ENCODE measurements at regions not wholly inside any gene's neighbourhood (a gene's known extent, or its start where the extent isn't known, plus 50 kb on each side); places are given as distances from the start of the nearest gene placed in this dataset.
A peak's percentile ranks its signal among the peaks of the same experiment; 100 is the strongest.
"Not testable (repeated sequence)": the region's sequence is repeated elsewhere in the genome, so short reads cannot be mapped to it uniquely, and the experiment has no call there.

DNA sequence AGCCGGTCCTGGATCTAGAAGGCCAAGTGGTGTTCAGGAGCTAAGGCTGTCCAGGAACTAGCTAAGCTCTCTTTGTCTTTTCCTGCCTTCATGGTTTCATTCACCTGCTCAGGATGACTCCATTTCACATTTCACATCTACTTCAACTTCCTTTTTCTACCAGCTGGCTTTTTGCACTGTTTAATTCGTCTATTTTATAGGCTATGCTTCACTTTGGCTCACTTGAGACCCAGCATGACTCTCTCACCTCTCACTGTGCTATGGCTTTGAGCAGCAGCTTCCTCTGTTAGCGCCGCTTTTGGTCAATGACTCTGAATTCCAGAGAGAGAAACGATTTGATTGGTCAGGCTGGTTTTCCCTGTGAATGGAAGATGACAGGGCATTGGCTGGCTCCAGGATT is 213.5 kb upstream of the CLNK start:
- no peak for DNase-seq (ENCODE audit: low spot score)

- no peak for DNase-seq (ENCODE audit: low spot score)
These were observed 212.5 kb upstream of the CLNK start for GRCh38 chr4:10897076-10897475.

GRCh38 chr4:10893395-10893794 is 208.8 kb upstream of the CLNK start:
- no peak for DNase-seq (ENCODE audit: low spot score)

DNA sequence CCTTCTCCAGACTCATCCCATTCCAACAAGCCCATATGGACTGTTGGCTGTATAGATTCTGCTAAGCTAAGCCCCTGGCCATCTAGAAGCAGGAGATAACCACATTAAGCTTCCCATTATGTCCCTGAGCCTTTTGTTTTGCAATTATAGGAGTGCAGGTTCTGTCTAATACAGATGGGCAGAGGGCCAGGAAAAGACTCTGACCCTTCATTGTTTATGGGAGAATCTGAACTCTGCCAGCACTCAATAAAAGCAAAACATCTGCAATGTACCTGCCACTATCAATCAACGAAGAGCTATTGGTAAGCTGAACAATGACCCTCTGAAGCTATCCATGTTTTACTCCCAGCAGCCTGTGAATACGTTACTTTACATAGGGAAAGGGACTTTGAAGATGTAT is 207.3 kb upstream of the CLNK start:
- DNase-seq (ENCODE audit: low spot score) = no peak

DNA sequence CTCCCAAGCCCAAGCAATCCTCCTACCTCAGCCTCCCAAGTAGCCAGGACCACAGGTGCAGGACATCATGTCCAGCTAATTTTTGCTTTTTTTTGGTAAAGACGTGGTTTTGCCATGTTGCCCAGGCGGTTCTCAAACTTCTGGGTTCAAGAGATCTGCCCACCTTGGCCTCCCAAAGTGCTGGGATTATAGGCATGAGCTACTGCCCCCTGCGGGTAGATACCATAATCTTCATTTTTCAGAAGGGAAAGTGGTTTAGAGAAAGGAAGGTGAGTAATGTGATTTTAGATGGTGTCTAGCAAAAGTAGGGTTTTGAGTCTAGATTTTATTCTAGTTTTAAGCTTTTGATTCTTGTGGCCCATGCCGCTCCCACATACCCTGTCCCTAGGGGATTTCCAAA is 205.3 kb upstream of the CLNK start:
- DNase-seq (ENCODE audit: low spot score) = no peak

GRCh38 chr4:10879411-10880110 is 195.0 kb upstream of the CLNK start:
- peak; percentile 27 for DNase-seq (ENCODE audit: low spot score)

GRCh38 chr4:10878861-10879260 is 194.3 kb upstream of the CLNK start:
- DNase-seq (ENCODE audit: low spot score) = no peak

DNA sequence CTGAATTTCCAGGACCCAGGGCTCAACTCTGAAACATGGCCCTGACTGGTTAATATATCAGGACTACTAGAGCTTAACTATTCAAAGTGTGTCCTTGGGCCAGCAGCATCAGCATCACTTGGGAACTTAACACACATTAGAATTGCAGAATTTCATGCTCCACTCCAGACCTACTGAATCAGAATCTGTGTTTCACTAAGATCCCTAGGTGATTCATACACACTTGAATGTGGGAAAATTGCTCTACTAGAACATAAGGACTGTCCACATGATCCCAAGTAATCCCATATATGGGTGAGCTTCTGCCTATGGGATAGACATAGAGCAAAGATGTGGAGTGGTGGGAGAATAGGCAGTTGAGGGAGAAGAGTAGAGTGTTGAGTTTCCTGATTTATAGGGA is 192.5 kb upstream of the CLNK start:
- DNase-seq (ENCODE audit: low spot score) = peak; percentile 2

DNA sequence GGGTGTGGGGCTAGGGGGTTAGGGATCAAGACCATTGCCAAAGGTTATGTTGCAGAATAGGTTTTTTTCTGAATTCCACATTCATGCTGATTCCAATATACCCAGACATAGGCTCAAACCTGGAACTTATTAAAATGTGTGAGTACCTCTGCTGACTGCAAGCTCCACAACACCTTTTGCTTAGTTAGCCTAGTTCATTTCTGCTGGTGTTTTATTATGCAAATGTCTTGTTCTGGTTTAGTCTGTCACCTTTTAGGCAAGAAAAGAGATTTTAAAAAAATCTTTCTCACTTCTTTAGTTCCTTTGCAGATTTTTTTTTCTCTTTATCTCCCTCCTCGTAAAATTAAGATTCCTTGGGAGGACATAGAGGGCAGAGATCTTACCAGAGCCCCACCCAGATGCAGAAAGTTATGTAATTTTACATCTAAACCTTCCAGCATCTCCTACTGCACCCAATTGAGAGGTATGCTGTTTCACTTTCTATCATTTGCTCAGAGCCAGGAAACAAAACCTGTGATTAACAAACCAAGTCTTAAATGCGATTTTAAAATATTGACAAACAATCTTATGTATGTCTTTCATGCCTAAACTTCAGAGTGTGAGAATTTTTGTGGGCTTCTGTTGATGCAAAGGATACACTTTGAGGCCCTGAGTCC is 190.7 kb upstream of the CLNK start:
- no peak for DNase-seq (ENCODE audit: low spot score)

DNA sequence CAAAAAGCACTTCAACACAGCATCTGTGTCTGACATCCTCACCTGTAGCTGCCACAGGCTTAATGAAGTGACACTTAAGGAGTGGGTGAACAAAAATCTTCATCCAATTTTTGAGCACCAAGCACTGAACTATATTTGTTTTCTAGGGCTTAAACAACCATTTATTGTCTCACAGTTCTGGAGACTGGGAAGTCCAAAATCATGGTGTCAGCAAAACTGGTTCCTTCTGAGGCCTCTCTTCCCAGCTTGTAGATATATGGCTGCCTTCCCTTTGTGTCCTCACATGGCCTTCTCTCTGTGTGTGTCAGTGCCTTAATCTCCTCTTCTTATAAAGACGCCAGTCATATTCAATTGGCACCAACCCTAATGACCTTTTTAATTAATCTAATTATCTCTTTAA is 189.2 kb upstream of the CLNK start:
- no peak for DNase-seq (ENCODE audit: low spot score)

DNA sequence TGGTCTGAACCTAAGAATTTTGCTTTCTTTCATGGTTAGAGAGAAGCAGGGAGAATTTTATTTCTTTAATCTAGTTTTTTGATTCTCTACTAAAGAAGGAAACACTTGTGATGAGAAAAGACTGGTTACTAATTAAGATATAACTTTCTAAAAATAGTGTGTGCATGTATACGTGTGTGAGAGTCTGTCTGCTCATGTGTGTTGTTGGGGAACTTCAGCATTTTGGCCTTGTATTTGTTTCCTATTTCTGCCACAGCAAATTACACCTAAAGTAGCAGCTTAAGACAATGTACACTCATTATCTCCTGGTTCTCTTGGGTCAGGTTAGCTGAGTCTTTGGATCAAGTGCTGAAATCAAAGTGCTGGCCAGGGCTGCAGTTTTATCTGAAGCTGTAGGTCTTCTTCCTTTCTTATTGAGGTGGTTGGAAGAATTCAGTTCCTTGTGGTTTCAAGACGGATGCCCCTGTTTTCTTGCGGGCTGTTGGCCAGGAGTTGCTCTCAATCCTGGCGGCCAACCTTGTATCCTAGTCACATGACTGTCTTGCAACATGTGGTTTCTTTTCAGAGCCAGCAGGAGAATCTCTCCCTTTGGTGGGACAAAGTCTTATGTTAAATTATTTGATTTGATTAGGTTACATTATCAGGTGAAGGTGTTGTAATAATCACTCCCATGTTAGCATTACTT is 188.4 kb upstream of the CLNK start:
- no peak for DNase-seq (ENCODE audit: low spot score)

- no peak for DNase-seq (ENCODE audit: low spot score)
These were observed 182.1 kb upstream of the CLNK start for GRCh38 chr4:10866666-10867065.

- DNase-seq (ENCODE audit: low spot score) = no peak
These were observed 176.5 kb upstream of the CLNK start for GRCh38 chr4:10861036-10861435.

- no peak for DNase-seq (ENCODE audit: low spot score)
These were observed 171.8 kb upstream of the CLNK start for GRCh38 chr4:10856271-10856782.

DNA sequence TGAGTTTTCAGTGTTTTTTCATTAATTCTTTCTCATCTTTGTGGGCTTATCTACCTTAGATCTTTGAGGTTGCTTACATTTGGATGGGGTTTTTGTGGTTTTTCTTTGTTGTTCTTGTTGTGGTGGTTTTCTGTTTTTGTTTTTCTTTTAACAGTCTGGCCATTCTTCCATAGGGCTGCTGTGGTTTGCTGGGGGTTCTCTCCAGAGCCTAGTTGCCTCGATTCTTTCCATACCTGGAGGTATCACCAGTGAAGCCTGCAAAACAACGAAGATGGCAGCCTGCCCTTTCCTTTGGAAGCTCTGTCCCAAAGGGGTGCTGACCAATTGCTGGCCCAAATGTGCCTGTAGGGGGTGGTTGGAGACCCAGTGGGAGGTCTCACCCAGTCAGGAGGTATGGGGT is 168.6 kb upstream of the CLNK start:
- DNase-seq (ENCODE audit: low spot score) = no peak

DNA sequence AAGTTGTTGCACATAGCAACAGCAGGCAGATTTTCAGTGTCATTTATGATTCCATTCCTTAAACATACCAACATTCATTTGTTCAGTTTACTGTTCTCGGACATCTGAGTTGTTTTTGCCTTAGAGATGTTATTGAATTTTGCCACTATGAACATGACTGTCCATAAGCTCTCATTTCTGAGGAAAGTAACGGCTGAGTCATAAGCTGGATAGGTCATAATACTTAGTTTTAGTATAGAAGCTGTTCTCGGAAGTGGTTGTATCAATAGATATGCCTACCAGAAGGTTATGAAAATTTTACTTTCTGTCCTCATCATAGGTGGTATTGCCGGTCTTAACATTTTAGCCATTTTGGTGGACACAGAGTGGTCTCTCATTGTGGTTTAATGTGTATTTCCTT is 157.1 kb upstream of the CLNK start:
- DNase-seq (ENCODE audit: low spot score) = no peak

DNA sequence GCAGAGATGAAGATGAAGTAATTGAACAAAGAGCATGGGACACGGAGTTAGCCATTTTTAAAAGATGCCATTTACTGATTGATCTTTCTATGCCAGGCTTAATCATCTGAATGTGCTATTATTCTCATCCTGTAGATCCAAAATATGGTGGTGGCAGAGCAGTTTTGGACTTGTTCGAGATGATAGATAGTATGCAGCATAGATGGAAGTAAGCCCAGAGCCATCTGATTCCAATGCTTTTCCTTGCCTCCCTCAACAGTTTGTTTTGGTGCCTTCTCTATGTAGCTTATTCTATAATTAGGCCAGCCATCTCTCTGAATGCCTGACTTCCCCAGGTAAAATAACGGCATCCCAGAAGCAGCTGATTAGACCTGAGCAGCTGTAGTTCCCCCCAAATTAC is 152.6 kb upstream of the CLNK start:
- no peak for DNase-seq (ENCODE audit: low spot score)

DNA sequence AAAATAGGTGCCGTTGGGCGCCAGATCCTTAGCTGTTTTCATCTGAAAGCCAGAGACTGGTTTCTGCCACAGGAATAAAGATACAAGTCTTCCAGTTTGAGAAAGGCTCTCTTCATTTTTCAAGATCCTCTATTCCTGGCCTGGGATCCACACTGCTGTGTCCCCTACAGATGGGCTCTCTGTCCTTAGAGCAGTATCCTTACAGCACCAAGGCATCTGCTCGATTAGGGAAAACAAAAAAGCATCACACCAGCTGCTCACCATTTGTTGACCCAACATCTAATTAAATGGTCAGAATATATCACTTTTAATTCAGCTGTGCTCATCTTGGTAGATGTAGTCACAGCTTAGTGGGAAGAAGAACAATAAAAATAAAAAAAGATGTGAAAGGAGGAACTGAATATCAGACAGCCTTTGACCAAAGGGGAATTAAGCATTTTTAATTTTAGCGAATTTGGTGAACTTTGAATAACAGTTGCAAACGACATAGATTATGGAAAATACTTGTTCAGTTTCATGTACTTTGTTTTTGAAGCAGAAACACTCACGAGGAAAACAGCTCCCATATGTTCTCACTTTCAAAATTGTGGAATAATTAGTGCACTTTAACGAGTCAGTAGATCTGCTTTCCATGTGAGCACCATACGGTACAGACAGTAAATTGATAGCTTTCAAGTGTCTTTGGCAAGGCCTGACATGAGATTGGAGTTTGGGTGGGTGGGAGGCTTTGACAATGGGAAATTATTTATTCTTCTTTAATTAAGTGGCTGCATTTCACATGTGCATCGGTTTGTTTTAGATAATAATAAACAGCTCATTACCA is 148.4 kb upstream of the CLNK start:
- no peak for DNase-seq (ENCODE audit: low spot score)

- no peak for DNase-seq (ENCODE audit: low spot score)
These were observed 147.3 kb upstream of the CLNK start for GRCh38 chr4:10831727-10832408.

DNA sequence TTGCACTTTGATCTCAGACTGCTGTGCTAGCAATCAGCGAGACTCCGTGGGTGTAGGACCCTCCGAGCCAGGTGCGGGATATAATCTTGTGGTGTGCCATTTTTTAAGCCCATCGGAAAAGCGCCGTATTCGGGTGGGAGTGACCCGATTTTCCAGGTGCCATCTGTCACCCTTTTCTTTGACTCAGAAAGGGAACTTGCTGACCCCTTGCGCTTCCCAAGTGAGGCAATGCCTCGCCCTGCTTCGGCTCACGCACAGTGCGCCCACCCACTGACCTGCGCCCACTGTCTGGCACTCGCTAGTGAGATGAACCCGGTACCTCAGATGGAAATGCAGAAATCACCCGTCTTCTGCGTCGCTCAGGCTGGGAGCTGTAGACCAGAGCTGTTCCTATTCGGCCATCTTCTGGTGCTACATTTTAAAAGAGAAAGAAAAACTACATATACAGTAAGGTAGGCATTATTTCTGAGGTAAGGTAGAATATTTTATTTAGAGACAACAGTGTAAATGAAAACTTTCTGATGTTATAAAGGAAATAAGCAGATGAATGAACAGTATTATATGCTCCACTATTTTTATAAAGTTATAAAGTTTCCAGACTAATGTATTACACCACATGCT is 144.5 kb upstream of the CLNK start:
- DNase-seq (ENCODE audit: low spot score) = not testable (repeated sequence)

DNA sequence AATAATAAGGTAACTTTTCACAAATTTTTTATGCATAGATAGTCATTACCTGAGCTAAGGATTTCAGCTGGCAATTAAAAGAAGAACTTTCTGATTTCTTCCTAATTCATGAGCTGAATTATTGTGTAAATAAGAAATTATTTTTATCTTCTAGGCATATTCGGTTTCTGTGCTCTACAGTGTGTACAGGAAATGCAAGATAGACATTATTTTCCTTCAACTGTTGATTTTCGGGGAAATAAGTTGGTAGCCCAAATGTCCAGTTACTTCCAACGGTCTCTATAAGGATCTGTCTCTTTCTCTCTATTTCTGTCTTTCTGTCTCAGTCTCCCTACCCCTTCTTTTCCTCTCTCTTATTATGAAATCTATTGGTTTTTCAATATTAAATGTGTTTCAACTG is 137.3 kb upstream of the CLNK start:
- DNase-seq (ENCODE audit: low spot score) = no peak

Data from kidney tubule cell (primary cell).